ENCODE measurements at regions not wholly inside any gene's neighbourhood (a gene's known extent, or its start where the extent isn't known, plus 50 kb on each side); places are given as distances from the start of the nearest gene placed in this dataset.
A peak's percentile ranks its signal among the peaks of the same experiment; 100 is the strongest.

DNA sequence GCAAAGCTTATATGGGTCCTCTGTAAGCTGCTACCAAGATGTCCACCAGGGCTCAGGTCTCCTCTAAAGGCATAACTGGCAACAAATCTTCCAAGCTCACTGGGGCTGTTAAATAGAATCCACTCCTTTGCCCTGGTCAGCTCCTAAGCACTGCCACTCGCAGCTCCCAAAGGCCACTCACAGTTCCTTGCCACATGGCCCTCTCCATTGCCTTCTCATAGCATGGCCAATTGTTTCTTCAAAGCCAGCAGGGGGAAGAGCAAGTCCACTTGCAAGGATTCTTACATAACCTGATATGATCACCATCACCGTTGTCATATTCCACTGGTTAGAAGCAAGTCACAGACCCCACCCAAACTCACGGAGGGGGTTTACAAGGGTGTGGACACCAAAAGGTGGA, 199.5 kb downstream of the SUCLA2 start:
- Histone ChIP-seq H3K4me1 (no peaks in the 10 kb centered on the region), H3K36me3 (no peaks in the 10 kb centered on the region), H3K27ac (no peak overlapping the region), H3K4me3 (no peak overlapping the region), H3K27me3 (no peaks in the 10 kb centered on the region), H3K9me3 (no peaks in the 10 kb centered on the region)
- TF ChIP-seq, protein P1, sequence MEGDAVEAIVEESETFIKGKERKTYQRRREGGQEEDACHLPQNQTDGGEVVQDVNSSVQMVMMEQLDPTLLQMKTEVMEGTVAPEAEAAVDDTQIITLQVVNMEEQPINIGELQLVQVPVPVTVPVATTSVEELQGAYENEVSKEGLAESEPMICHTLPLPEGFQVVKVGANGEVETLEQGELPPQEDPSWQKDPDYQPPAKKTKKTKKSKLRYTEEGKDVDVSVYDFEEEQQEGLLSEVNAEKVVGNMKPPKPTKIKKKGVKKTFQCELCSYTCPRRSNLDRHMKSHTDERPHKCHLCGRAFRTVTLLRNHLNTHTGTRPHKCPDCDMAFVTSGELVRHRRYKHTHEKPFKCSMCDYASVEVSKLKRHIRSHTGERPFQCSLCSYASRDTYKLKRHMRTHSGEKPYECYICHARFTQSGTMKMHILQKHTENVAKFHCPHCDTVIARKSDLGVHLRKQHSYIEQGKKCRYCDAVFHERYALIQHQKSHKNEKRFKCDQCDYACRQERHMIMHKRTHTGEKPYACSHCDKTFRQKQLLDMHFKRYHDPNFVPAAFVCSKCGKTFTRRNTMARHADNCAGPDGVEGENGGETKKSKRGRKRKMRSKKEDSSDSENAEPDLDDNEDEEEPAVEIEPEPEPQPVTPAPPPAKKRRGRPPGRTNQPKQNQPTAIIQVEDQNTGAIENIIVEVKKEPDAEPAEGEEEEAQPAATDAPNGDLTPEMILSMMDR (IDR thresholded peaks at IDR 0.05), result no peak
- DNase-seq (ENCODE audit: low spot score in 2 of 2), result no peak
- intact Hi-C loops (cut with DNase I), result no loop called here

DNA sequence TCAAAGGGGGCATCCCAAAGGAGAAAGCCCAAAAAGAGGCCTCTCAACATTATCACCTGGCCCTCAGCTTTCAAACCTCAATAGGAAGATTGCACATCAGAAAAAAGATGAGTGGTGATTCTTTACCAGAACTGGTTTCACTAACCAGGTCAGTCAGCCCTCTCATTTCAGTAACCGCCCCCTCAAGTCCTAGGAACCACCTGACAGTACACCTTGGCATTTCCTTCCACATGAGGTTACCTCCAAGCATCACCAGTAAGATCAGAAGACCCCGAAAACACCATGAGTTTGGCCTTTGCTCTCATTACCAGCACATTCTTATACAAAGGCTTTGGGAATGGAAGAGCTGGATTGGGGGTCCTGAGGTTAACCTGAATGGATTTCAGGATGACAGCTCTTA, 200.5 kb downstream of the SUCLA2 start:
- Histone ChIP-seq H3K9me3 (no peaks in the 10 kb centered on the region), H3K4me3 (no peak overlapping the region), H3K36me3 (no peaks in the 10 kb centered on the region), H3K27me3 (no peaks in the 10 kb centered on the region), H3K27ac (no peak overlapping the region), H3K4me1 (no peaks in the 10 kb centered on the region)
- no peak for DNase-seq (ENCODE audit: low spot score in 2 of 2)
- TF ChIP-seq, protein P1 (IDR thresholded peaks at IDR 0.05), result no peak
- intact Hi-C loops (cut with DNase I), result no loop called here

- no peak overlapping the region for H3K27ac ChIP-seq
- TF ChIP-seq, protein P1 (IDR thresholded peaks at IDR 0.05), result no peak
Measured at GRCh38 chr13:47798906-47799305, 202.2 kb downstream of the SUCLA2 start.

DNA sequence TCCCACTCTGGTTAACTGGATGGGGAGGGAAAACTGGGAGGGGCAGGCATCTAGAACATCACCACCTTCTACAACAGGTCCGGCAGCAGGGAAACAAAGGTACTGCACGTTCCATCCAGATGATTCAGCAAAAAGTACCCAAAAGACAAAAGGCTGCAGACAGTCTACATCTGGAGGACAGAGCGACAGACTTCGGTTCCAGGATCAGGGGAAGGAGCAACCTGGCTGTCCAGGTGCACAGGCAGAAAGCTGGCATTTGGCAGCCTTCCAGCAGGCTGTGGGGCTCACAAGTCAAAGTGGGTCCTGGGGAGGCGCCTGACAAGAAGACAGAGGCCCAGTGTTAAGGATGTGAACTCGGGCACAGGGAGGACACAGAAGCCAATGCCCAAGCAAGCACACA, 202.9 kb downstream of the SUCLA2 start:
- Histone ChIP-seq H3K27me3 (no peaks in the 10 kb centered on the region), H3K27ac (no peak overlapping the region), H3K4me1 (no peaks in the 10 kb centered on the region), H3K36me3 (no peaks in the 10 kb centered on the region), H3K9me3 (no peaks in the 10 kb centered on the region), H3K4me3 (no peak overlapping the region)
- intact Hi-C loops (cut with DNase I), result no loop called here
- TF ChIP-seq, protein P1 (IDR thresholded peaks at IDR 0.05), result no peak
- DNase-seq (ENCODE audit: low spot score in 2 of 2), result no peak

More at GRCh38 chr13:47798906-47799305, 202.2 kb downstream of the SUCLA2 start:
- Histone ChIP-seq H3K4me1 (no peaks in the 10 kb centered on the region), H3K36me3 (no peaks in the 10 kb centered on the region), H3K9me3 (no peaks in the 10 kb centered on the region), H3K27me3 (no peaks in the 10 kb centered on the region), H3K4me3 (no peak overlapping the region)
- no peak for DNase-seq (ENCODE audit: low spot score in 2 of 2)
- intact Hi-C loops (cut with DNase I), result no loop called here

- intact Hi-C loops (cut with DNase I), result no loop called here
- Histone ChIP-seq H3K27ac (no peak overlapping the region), H3K4me1 (no peaks in the 10 kb centered on the region), H3K4me3 (no peak overlapping the region), H3K36me3 (no peaks in the 10 kb centered on the region), H3K27me3 (no peaks in the 10 kb centered on the region), H3K9me3 (no peaks in the 10 kb centered on the region)
- TF ChIP-seq, protein P1 (IDR thresholded peaks at IDR 0.05), result no peak
- no peak for DNase-seq (ENCODE audit: low spot score in 2 of 2)
Measured at GRCh38 chr13:47796816-47797215, 204.3 kb downstream of the SUCLA2 start.

GRCh38 chr13:47794963-47795362, 206.1 kb downstream of the SUCLA2 start:
- H3K36me3 ChIP-seq, result no peaks in the 10 kb centered on the region
- no peaks in the 10 kb centered on the region for H3K9me3 ChIP-seq
- H3K27ac ChIP-seq, result no peak overlapping the region
- H3K27me3 ChIP-seq, result no peaks in the 10 kb centered on the region
- TF ChIP-seq, protein P1 (IDR thresholded peaks at IDR 0.05), result peak in 1 of 3 experiments; percentile 12
- DNase-seq (ENCODE audit: low spot score in 2 of 2), result no peak
- H3K4me3 ChIP-seq, result no peak overlapping the region
- H3K4me1 ChIP-seq, result no peaks in the 10 kb centered on the region
- intact Hi-C loops (cut with DNase I), result no loop called here
